PFSK-1 (cell line): ENCODE measurements at regions not wholly inside any gene's neighbourhood (a gene's known extent, or its start where the extent isn't known, plus 50 kb on each side); places are given as distances from the start of the nearest gene placed in this dataset.

Experiments used
- POLR2AphosphoS5 ChIP-seq: IDR thresholded peaks from 2 replicates; pipeline ENCODE4 v1.6.1; 2012; ENCODE audit warnings: low read depth, mild to moderate bottlenecking, control low read depth, low read length, moderate library complexity
- REST ChIP-seq, 2 experiments: IDR thresholded peaks; 2 replicates each; pipeline versions ENCODE4 v1.6.1 to v1.8.0; 2011 to 2012; ENCODE audit warnings: low read depth in 2 of 2, low read length in 2 of 2, control low read depth in 1 of 2, inconsistent platforms in 1 of 2, mild to moderate bottlenecking in 1 of 2, moderate library complexity in 1 of 2; ENCODE audit not compliant: insufficient read depth in 1 of 2
- TAF1 ChIP-seq: IDR thresholded peaks from 2 replicates; pipeline ENCODE4 v1.6.1; 2012; ENCODE audit warnings: low read length, control low read depth, borderline replicate concordance; ENCODE audit not compliant: insufficient read depth

- no peak for TF ChIP-seq POLR2AphosphoS5
- no peak for TF ChIP-seq REST (IDR thresholded peaks at IDR 0.05; ENCODE audit: insufficient read depth in 1 of 2, low read depth in 2 of 2, low read length in 2 of 2)
- no peak for TF ChIP-seq TAF1
Measured at GRCh38 chr6:137740967-137741761, 125.9 kb upstream of the TNFAIP3 start.
